Activated CD8-positive, alpha-beta memory T cell treated with anti-CD3 and anti-CD28 coated beads, Interleukin-2, amount 50 U/mL, for 4 hours (primary cell): ENCODE measurements at regions not wholly inside any gene's neighbourhood (a gene's known extent, or its start where the extent isn't known, plus 50 kb on each side); places are given as distances from the start of the nearest gene placed in this dataset.
"Not testable (repeated sequence)": the region's sequence is repeated elsewhere in the genome, so short reads cannot be mapped to it uniquely, and the experiment has no call there.

Experiments used
- DNase-seq: peaks from one replicate; pipeline ENCODE4 v3.0.0-alpha.2; 2020

DNA sequence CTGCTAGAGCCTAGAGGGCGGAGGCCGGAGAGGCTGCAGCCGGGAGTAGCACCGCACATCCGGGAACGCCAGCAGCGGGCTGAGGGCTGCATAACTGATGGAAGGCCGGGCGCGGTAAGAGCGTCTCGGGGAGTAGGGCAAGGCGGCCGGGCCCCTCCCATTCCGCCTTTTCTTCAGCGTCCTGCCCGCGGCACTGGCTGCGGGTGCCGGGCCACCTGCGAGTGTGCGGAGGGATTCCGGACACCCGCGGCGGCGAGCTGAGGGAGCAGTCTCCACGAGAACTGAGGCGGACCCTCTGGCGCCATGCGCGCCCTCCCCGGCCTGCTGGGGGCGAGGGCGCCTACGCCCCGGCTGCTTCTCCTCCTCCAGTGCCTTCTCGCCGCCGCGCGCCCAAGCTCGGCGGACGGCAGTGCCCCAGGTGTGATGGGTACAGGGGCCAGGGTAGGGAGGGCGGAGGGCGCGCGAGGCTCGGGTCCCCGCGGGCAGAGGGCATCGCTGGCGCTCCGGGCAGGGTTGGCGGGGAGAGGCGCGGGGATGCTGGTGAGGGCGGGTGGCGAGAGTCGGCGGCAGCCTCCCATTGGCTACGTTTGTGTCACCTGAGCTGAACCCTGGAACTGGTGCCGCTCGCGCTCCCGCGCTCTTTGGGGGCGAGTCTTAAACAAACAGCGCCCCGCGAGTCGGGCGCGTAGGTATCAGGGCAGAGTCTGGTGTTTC is 334.4 kb downstream of the SRGAP2C start:
- peak; percentile 81 for DNase-seq

GRCh38 chr1:121519756-121520286 is 335.0 kb downstream of the SRGAP2C start:
- not testable (repeated sequence) for DNase-seq

- DNase-seq: no peak
These were observed 337.4 kb downstream of the SRGAP2C start for GRCh38 chr1:121522061-121522759.

GRCh38 chr1:121523112-121523511 is 338.3 kb downstream of the SRGAP2C start:
- DNase-seq: not testable (repeated sequence)

DNA sequence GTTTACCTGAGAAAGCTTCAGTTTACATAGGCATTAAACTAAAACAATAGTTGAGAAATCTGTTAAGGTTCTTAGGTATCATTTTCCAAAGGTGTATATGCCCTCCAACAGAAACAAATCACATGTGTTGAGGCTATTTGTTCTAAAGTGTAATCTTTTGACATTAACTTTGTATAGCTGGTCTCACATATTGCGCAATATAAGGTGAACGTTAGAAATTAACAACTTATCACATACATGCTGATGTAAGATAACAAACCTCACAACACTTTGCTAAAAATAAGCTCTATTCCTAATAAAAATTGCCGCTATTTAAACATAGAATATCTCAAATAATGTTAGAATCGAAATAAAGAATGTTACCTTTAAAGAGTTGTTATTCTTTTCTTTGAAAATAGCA is 340.6 kb downstream of the SRGAP2C start:
- no peak for DNase-seq

- DNase-seq: not testable (repeated sequence)
These were observed 344.2 kb downstream of the SRGAP2C start for GRCh38 chr1:121528958-121529357.

DNA sequence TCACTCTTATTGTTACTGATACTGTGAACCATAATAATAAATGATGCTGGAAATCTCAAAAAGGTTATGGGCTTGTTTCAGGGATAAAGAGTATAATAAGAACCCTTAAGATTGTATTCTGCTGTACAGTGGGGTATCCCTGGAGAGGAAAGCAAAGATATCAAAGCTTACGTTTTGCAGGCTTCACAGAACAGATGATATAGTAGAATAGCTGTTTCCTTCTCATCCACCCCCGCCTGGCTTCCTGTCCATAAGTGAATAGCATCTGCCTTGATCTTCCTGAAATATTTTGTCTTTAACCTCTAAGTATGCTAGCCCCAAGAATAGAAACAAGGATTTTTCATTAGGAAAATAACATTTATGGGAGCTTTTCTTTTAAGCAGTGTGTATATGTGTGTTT is 345.3 kb downstream of the SRGAP2C start:
- DNase-seq: not testable (repeated sequence)

- DNase-seq: not testable (repeated sequence)
These were observed 347.0 kb downstream of the SRGAP2C start for GRCh38 chr1:121531747-121532146.

DNA sequence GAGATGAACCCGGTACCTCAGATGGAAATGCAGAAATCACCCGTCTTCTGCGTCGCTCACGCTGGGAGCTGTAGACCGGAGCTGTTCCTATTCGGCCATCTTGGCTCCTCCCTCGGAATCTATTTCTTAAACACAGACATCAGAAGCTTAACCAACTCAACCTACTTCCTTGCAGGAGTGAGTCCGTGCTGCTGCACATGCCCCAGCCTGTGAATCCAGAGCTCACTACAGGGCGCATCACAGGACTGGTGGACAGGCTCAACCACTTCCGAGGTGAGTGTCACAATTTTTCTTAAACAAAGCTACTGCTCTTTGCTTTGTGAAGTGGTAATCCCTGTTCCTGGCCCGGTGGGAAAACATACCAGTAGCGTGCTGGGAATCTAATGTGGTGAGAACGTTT is 353.4 kb downstream of the SRGAP2C start:
- not testable (repeated sequence) for DNase-seq

- DNase-seq: no peak
These were observed 354.3 kb downstream of the SRGAP2C start for GRCh38 chr1:121538943-121539575.

DNA sequence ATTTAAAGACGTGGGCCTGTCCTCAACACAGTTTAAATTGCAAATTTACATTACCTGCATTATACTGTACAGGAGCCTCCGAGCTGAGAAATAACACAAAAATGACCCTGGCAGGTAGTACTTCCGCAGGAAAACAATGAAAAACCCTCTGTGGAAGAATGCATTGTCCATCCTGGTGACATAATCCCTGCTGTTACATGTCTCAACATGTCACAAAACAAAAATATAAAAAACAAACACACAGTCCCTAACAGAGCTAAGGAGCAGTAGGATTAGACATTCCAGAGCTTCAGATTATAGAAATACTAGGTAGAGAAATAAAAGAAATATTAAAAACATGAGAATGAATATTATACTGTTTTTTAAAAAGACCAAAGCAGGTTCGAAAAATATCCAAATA is 359.2 kb downstream of the SRGAP2C start:
- not testable (repeated sequence) for DNase-seq

GRCh38 chr1:121544500-121544899 is 359.7 kb downstream of the SRGAP2C start:
- no peak for DNase-seq

GRCh38 chr1:121545899-121546298 is 361.1 kb downstream of the SRGAP2C start:
- DNase-seq: not testable (repeated sequence)

DNA sequence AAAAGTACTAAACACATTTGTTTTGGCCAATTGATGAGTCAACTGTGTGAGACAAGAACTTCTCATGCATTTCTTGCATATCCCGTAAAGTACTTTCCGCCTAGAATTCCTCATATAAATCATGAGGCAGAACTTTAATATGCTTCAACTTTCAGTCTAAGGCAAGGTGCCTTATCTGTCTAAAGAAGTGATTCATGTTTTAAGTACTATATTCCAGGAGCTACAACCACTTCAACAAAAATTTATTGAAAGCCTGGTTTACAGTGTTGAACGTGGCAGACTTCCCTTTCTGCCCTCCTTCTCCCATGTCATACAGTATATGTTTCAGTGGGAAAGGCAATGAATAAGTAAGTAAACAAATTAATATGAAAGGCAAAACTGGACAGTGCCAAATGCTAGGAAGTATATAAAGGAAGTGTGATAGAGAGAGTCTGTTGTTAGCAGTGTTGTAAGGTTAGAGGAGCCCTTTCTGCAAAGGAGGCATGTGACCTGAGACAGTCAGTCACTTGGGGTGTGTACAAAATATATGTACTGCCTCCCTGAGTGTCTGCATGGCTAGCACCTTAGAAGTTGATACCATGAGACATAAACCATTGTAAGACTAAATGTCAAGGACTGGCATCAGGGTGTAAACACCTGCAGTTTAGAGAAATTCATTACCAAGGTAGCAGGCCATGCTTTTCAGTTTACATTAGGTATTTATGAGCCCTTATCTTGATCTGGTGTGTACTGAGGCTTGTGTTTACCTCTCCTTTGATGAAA is 362.2 kb downstream of the SRGAP2C start:
- DNase-seq: no peak

DNA sequence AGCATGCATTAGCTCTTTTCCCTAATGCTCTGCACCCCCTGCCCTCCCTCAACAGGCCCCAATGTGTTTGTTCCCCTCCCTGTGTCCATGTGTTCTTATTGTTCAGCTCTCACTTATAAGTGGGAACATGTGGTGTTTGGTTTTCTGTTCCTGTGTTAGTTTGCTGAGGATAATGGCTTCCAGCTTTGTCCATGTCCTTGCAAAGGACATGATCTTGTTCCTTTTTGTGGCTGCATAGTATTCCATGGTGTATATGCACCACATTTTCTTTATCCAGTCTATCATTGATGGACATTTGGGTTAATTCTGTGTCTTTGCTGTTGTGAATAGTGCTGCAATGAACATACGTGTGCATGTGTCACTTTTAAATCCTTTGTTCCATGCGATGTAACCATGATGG is 363.0 kb downstream of the SRGAP2C start:
- DNase-seq: not testable (repeated sequence)

GRCh38 chr1:121550817-121551216 is 366.0 kb downstream of the SRGAP2C start:
- not testable (repeated sequence) for DNase-seq

- not testable (repeated sequence) for DNase-seq
These were observed 366.7 kb downstream of the SRGAP2C start for GRCh38 chr1:121551491-121551890.

DNA sequence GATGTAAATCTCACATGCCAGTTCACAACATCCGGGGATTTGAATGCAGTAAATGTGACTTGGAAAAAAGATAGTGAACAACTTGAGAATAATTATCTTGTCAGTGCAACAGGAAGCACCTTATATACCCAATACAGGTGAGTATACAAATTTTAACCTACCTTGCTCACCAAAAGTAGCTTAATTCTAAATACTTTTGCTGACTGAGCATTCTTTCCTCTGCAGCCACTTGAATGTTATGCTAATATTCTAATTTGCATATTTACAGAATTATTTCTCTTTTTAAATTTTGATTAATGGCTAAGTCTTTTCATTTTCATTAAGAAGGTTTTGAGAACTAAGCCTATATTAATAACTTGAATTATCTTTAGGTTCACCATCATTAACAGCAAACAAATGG is 371.8 kb downstream of the SRGAP2C start:
- not testable (repeated sequence) for DNase-seq

DNA sequence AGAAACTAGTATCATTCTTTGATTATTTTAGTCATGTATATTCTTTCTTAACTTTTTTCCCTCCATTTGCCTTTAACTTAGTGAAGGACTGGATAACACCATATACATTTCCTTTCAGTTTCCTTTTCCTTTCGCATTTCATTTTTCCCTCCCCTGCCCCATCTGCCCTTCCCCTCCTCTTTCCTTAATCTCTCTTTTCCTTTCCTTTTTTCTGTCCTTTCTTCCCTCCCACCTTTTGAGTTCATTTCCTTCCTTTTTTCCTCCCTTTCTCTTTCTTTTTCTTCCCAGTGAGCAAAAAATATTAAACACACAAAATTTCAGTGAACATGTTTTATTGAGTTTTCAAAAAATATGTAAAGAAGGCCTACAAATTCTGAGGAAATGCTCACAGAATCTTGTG is 373.3 kb downstream of the SRGAP2C start:
- DNase-seq: not testable (repeated sequence)

- no peak for DNase-seq
These were observed 373.7 kb downstream of the SRGAP2C start for GRCh38 chr1:121558514-121558913.

GRCh38 chr1:121566346-121566745 is 381.6 kb downstream of the SRGAP2C start:
- no peak for DNase-seq

DNA sequence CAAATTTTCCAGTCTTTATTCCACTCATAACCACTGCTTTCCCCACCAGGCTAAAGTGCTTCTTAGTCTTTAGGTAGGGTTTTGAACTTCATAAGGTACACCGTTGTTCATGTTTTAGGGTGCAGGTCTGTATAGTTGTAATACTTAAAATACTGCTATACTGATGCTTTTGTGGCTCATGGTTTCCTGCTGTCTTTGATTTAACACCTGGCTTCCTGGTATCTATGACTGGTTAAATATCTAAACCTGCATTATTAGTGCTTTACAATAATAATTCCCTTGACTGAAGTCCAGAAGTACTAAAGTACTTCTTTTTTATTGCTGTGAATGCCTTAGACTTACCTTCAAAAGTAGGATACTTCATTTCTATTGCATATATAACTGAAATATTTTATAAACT is 384.7 kb downstream of the SRGAP2C start:
- no peak for DNase-seq
